A549 (cell line): ENCODE measurements at regions not wholly inside any gene's neighbourhood (a gene's known extent, or its start where the extent isn't known, plus 50 kb on each side); places are given as distances from the start of the nearest gene placed in this dataset.

Source experiments
- ATAC-seq, 2 experiments: fragments of 200-7000 bp in 1 of 2; fragments of >200 bp in 1 of 2; cut with Nextera tagmentation in 1 of 2; cut with Tn5 transposase in 1 of 2; 3 replicates each; pipeline versions ENCODE4 v1.8.0 to v1.9.1; 2018 to 2020; ENCODE audit warnings: mild to moderate bottlenecking in 1 of 2, moderate library complexity in 1 of 2
- CTCF ChIA-PET: fragments of 300-600 bp; sonication (Branson Sonifier 250); formaldehyde crosslinking; extraction: SDS; loops from one replicate; lab custom pipeline; 2021; ENCODE audit warnings: antibody characterized with exemption, inconsistent platforms; lab: Yijun Ruan, JAX
- POLR2A ChIA-PET: fragments of 350-600 bp; formaldehyde crosslinking; extraction: SDS; loops from one replicate; lab custom pipeline; 2021; ENCODE audit warnings: antibody characterized with exemption, inconsistent platforms; lab: Yijun Ruan, JAX
- DNase-seq, 2 experiments: peaks; one replicate each; pipeline versions ENCODE4 v3.0.0 to v3.0.0-alpha.2; 2011 to 2016; ENCODE audit warnings: low read depth in 1 of 2, low spot score in 1 of 2
- FAIRE-seq: peaks from 2 replicates; lab custom pipeline; 2011; peaks lifted over from hg19 to GRCh38; lab: Jason Lieb, UNC
- H3K27ac ChIP-seq, 2 experiments: fragments of >200 bp; sonication (Bioruptor Twin); formaldehyde crosslinking; 3 replicates each; pipeline ENCODE4 v1.5.1; 2016 to 2017
- H3K4me1 ChIP-seq: fragments of >200 bp; sonication (Bioruptor Twin); formaldehyde crosslinking; 3 replicates; pipeline ENCODE4 v1.6.1; 2016
- H3K4me2 ChIP-seq: fragments of >200 bp; sonication (Bioruptor Twin); formaldehyde crosslinking; 3 replicates; pipeline ENCODE4 v1.6.1; 2016
- H3K4me3 ChIP-seq: fragments of >200 bp; sonication (Bioruptor Twin); formaldehyde crosslinking; 3 replicates; pipeline ENCODE4 v1.5.1; 2016
- H3K9me3 ChIP-seq: fragments of >200 bp; sonication (Bioruptor Twin); formaldehyde crosslinking; 3 replicates; pipeline ENCODE4 v1.6.1; 2016
- BHLHE40 ChIP-seq: IDR thresholded peaks from 2 replicates; pipeline ENCODE4 v1.6.1; 2012; ENCODE audit warnings: low read depth, low read length, inconsistent platforms
- CBX8 ChIP-seq: fragments of 200-600 bp; sonication (generic); IDR thresholded peaks from 2 replicates; pipeline ENCODE4 v1.6.1; 2016
- E2F6 ChIP-seq: IDR thresholded peaks from 2 replicates; pipeline ENCODE4 v1.6.1; 2012; ENCODE audit warnings: low read depth, borderline replicate concordance
- EHF ChIP-seq: fragments of 250-450 bp; sonication (Bioruptor Pico); IDR thresholded peaks from 2 replicates; pipeline ENCODE4 v1.5.0; 2020; ENCODE audit warnings: mild to moderate bottlenecking
- ESRRA ChIP-seq: fragments of 150-350 bp; IDR thresholded peaks from 2 replicates; pipeline ENCODE4 v1.6.1; 2014; ENCODE audit warnings: mild to moderate bottlenecking, low read length, borderline replicate concordance
- FOSB ChIP-seq: fragments of 250-450 bp; sonication (Bioruptor Pico); IDR thresholded peaks from 2 replicates; pipeline ENCODE4 v1.5.0; 2020; ENCODE audit warnings: mild to moderate bottlenecking, moderate library complexity
- HMGXB4 ChIP-seq: fragments of 250-450 bp; sonication (Bioruptor Pico); IDR thresholded peaks from 2 replicates; pipeline ENCODE4 v1.5.0; 2021; ENCODE audit warnings: mild to moderate bottlenecking, moderate library complexity, borderline replicate concordance
- HOXA7 ChIP-seq: fragments of 250-450 bp; sonication (Bioruptor Pico); IDR thresholded peaks from 2 replicates; pipeline ENCODE4 v1.5.0; 2020; ENCODE audit warnings: mild to moderate bottlenecking, moderate library complexity
- HOXB5 ChIP-seq: fragments of 250-450 bp; sonication (Bioruptor Pico); IDR thresholded peaks from 2 replicates; pipeline ENCODE4 v1.5.0; 2020; ENCODE audit warnings: mild to moderate bottlenecking, moderate library complexity
- KDM1A ChIP-seq: fragments of 200-600 bp; sonication (generic); IDR thresholded peaks from 2 replicates; pipeline ENCODE4 v1.6.1; 2016; ENCODE audit warnings: low read depth, mild to moderate bottlenecking
- NPAS2 ChIP-seq: fragments of 250-450 bp; sonication (Bioruptor Pico); IDR thresholded peaks from 2 replicates; pipeline ENCODE4 v1.8.0; 2022; ENCODE audit warnings: mild to moderate bottlenecking, moderate library complexity, borderline replicate concordance
- POLR2A ChIP-seq: IDR thresholded peaks from 2 replicates; pipeline ENCODE4 v1.6.1; 2012; ENCODE audit warnings: mild to moderate bottlenecking, low read length
- RARB ChIP-seq: fragments of 250-450 bp; sonication (Bioruptor Pico); IDR thresholded peaks from 2 replicates; pipeline ENCODE4 v1.8.0; 2021; ENCODE audit warnings: mild to moderate bottlenecking, moderate library complexity
- RCOR1 ChIP-seq: fragments of 150-350 bp; IDR thresholded peaks from 2 replicates; pipeline ENCODE4 v1.6.1; 2014; ENCODE audit warnings: antibody characterized with exemption, low read length, low read depth
- RFX5 ChIP-seq: fragments of 450-650 bp; IDR thresholded peaks from 2 replicates; pipeline ENCODE4 v1.7.1; 2014; ENCODE audit warnings: antibody characterized with exemption, mild to moderate bottlenecking, moderate library complexity
- SREBF2 ChIP-seq: fragments of 450-650 bp; IDR thresholded peaks from 2 replicates; pipeline ENCODE4 v1.6.1; 2014; ENCODE audit warnings: mild to moderate bottlenecking, moderate library complexity
- TP53 ChIP-seq: fragments of 250-450 bp; sonication (Bioruptor Pico); IDR thresholded peaks from 2 replicates; pipeline ENCODE4 v1.5.0; 2021; ENCODE audit warnings: mild to moderate bottlenecking, moderate library complexity
- ZC3H11A ChIP-seq: fragments of 450-650 bp; IDR thresholded peaks from 2 replicates; pipeline ENCODE4 v1.6.1; 2014; ENCODE audit warnings: antibody characterized with exemption, mild to moderate bottlenecking
- ZSCAN20 ChIP-seq: fragments of 250-450 bp; sonication (Bioruptor Pico); IDR thresholded peaks from 2 replicates; pipeline ENCODE4 v1.8.0; 2022; ENCODE audit warnings: mild to moderate bottlenecking, moderate library complexity
- WGBS: methylation state at CpG from one replicate; pipeline ENCODE4 v1.1.6; 2017; ENCODE audit errors: missing lambda C conversion rate; 5-methylcytosine and 5-hydroxymethylcytosine counted together
- TF ChIP-seq, protein P1 (sequence below): fragments of >200 bp; sonication (Bioruptor Twin); formaldehyde crosslinking; IDR thresholded peaks from 3 replicates; pipeline ENCODE4 v1.5.1; 2016
- TF ChIP-seq, protein P2 (sequence below): fragments of >200 bp; sonication (Bioruptor Twin); formaldehyde crosslinking; IDR thresholded peaks from 3 replicates; pipeline ENCODE4 v1.6.1; 2016
- TF ChIP-seq, protein P3 (sequence below): fragments of >200 bp; sonication (Bioruptor Twin); formaldehyde crosslinking; IDR thresholded peaks from 2 replicates; pipeline ENCODE4 v1.6.1; 2016

DNA sequence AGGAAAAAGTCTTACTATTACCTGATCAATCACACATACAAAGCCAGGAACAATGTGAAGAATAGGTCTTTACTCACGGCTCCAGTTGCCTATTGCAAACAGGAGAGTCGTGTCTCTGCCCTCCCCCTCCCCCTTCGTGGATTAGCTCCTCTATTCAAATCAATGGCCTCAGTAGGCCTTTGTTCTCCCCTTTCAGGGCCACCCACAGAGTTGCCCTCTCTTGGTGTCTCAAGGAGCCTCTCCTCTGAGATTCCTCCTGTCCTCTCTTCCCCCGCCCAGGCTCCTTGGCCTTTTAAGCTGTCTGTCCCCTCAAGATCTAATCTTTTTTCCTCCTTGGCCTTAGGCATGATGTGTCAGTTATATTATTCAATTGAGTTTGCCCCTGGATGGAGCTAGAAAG is 107.2 kb upstream of the NALF2 start:
- no peak overlapping the region for H3K27ac ChIP-seq
- H3K4me3 ChIP-seq = no peak overlapping the region
- 18% methylated on average over 4 of the region's 4 CpGs for WGBS
- POLR2A ChIA-PET = no interaction called here
- CTCF ChIA-PET = interaction anchor here (1.2 kb wide), 1 partner anchor 9 kb away, joined by 3 read pairs; no protein-coding TSS in a partner anchor
- H3K4me2 ChIP-seq = no peak overlapping the region
- DNase-seq = no peak
- no peak for TF ChIP-seq NPAS2 (CRISPR knock-in tag)
- no peak for TF ChIP-seq EHF (CRISPR knock-in tag)
- no peak for TF ChIP-seq RCOR1
- no peak for TF ChIP-seq RARB
- no peak for TF ChIP-seq CBX8
- TF ChIP-seq, all 56 proteins: peak for 0
- ATAC-seq = no peak
- H3K4me1 ChIP-seq = no peaks in the 10 kb centered on the region
- no peak for FAIRE-seq
- no peaks in the 10 kb centered on the region for H3K9me3 ChIP-seq

DNA sequence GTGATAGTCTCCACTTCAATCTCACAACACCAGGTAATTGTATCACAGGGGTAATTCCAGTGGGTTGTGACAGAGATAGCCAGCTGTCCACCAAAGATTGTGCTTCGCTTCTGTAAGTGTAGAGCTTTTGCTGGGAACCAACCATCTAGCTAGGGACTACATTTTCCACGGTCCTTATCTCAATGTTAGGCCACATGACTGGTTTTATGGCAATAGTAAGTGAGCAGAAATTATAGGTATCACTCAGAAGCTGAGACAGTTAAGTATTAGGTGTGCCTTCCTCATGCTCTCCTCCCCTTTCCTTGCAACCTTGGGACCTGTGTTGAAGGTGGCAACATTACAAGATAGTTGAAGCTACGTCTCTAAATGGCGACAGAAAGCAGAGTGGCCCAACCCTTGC is 108.8 kb upstream of the NALF2 start:
- H3K9me3 ChIP-seq = no peaks in the 10 kb centered on the region
- TF ChIP-seq, protein P1, sequence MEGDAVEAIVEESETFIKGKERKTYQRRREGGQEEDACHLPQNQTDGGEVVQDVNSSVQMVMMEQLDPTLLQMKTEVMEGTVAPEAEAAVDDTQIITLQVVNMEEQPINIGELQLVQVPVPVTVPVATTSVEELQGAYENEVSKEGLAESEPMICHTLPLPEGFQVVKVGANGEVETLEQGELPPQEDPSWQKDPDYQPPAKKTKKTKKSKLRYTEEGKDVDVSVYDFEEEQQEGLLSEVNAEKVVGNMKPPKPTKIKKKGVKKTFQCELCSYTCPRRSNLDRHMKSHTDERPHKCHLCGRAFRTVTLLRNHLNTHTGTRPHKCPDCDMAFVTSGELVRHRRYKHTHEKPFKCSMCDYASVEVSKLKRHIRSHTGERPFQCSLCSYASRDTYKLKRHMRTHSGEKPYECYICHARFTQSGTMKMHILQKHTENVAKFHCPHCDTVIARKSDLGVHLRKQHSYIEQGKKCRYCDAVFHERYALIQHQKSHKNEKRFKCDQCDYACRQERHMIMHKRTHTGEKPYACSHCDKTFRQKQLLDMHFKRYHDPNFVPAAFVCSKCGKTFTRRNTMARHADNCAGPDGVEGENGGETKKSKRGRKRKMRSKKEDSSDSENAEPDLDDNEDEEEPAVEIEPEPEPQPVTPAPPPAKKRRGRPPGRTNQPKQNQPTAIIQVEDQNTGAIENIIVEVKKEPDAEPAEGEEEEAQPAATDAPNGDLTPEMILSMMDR = no peak
- TF ChIP-seq, protein P2, sequence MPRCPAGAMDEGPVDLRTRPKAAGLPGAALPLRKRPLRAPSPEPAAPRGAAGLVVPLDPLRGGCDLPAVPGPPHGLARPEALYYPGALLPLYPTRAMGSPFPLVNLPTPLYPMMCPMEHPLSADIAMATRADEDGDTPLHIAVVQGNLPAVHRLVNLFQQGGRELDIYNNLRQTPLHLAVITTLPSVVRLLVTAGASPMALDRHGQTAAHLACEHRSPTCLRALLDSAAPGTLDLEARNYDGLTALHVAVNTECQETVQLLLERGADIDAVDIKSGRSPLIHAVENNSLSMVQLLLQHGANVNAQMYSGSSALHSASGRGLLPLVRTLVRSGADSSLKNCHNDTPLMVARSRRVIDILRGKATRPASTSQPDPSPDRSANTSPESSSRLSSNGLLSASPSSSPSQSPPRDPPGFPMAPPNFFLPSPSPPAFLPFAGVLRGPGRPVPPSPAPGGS = no peak
- TF ChIP-seq FOSB (CRISPR knock-in tag) (no peak), ZSCAN20 (CRISPR knock-in tag) (no peak), ZC3H11A (no peak), BHLHE40 (no peak)
- TF ChIP-seq, all 56 proteins: peak for 0
- ChIA-PET POLR2A (no interaction called here), CTCF (no interaction called here)
- Histone ChIP-seq H3K4me3 (no peak overlapping the region), H3K4me1 (no peaks in the 10 kb centered on the region), H3K4me2 (no peak overlapping the region), H3K27ac (no peak overlapping the region)
- DNase-seq (no peak), FAIRE-seq (no peak), ATAC-seq (no peak)
- WGBS = 15% methylated on average over 4 of the region's 4 CpGs

GRCh38 chrX:69389101-69389501 is 115.0 kb upstream of the NALF2 start:
- no peak overlapping the region for H3K4me3 ChIP-seq
- ATAC-seq (no peak), FAIRE-seq (no peak), DNase-seq (no peak)
- H3K4me2 ChIP-seq = no peak overlapping the region
- no peaks in the 10 kb centered on the region for H3K4me1 ChIP-seq
- 15% methylated on average over 4 of the region's 7 CpGs for WGBS
- TF ChIP-seq, protein P2 = no peak
- TF ChIP-seq, protein P3, sequence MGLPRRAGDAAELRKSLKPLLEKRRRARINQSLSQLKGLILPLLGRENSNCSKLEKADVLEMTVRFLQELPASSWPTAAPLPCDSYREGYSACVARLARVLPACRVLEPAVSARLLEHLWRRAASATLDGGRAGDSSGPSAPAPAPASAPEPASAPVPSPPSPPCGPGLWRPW = no peak
- TF ChIP-seq HMGXB4 (CRISPR knock-in tag) = no peak
- TF ChIP-seq SREBF2 = no peak
- TF ChIP-seq E2F6 = no peak
- no peak for TF ChIP-seq POLR2A
- TF ChIP-seq EHF (CRISPR knock-in tag) = no peak
- no peak for TF ChIP-seq HOXA7
- TF ChIP-seq HOXB5 = no peak
- TF ChIP-seq TP53 (CRISPR knock-in tag) = no peak
- TF ChIP-seq ZC3H11A = no peak
- TF ChIP-seq RFX5 = no peak
- no peak for TF ChIP-seq KDM1A
- TF ChIP-seq RCOR1 = no peak
- no peak for TF ChIP-seq ESRRA
- CTCF ChIA-PET = interaction anchor here (1.4 to 1.5 kb wide), 2 partner anchors 8 to 561 kb away, joined by 3 to 7 read pairs; no protein-coding TSS in a partner anchor
- POLR2A ChIA-PET = no interaction called here
- no peak overlapping the region for H3K27ac ChIP-seq
- no peaks in the 10 kb centered on the region for H3K9me3 ChIP-seq
